HAP-1 (cell line): ENCODE measurements at regions not wholly inside any gene's neighbourhood (a gene's known extent, or its start where the extent isn't known, plus 50 kb on each side); places are given as distances from the start of the nearest gene placed in this dataset.
A peak's percentile ranks its signal among the peaks of the same experiment; 100 is the strongest.

Experiments
- DNase-seq, 2 experiments: peaks; one replicate each; pipeline ENCODE4 v3.0.0-alpha.2; 2016 to 2020; ENCODE audit warnings: low spot score in 2 of 2
- H3K27me3 ChIP-seq: fragments of 250-450 bp; sonication (Bioruptor Pico); 2 replicates; pipeline ENCODE4 v1.5.1; 2020; ENCODE audit warnings: low read depth, mild to moderate bottlenecking, moderate library complexity
- H3K36me3 ChIP-seq: fragments of 250-450 bp; sonication (Bioruptor Pico); replicated peaks from 2 replicates; pipeline ENCODE4 v1.5.1; 2020; ENCODE audit warnings: mild to moderate bottlenecking
- H3K4me1 ChIP-seq: fragments of 250-450 bp; sonication (Bioruptor Pico); 2 replicates; pipeline ENCODE4 v1.5.1; 2020; ENCODE audit warnings: mild to moderate bottlenecking
- H3K4me3 ChIP-seq: fragments of 250-450 bp; sonication (Bioruptor Pico); 2 replicates; pipeline ENCODE4 v1.5.1; 2020; ENCODE audit warnings: mild to moderate bottlenecking, moderate library complexity
- H3K9me3 ChIP-seq: fragments of 250-450 bp; sonication (Bioruptor Pico); 2 replicates; pipeline ENCODE4 v1.5.1; 2020; ENCODE audit warnings: mild to moderate bottlenecking, moderate library complexity
- in situ Hi-C: fragments of 300-500 bp; cut with MboI; formaldehyde crosslinking; loops from 3 replicates; pipeline ENCODE4 v1.14.3; 2020; ENCODE audit warnings: low sequenced_read_pairs, inconsistent platforms, mixed read lengths

DNA sequence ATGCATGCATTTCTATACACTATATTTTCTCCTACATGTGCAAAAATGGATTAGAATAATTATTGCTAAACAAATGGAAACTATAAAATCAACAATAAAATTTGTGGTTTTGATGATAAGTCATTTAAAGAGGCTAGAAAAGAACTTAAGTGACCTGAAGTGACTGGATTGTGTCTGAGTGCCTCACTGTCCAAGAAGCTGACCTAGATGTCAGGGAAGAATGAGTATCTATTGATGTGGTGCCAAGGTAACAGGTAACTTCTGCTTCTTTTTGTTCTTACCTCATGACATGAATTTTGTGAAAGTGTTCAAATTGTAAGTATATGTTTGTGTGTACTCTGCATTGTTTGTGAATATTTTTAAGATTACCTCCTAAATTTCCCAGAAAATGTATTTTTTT lies 1623.9 kb upstream of the ACVR2A start:
- peaks cover 4% of the 10 kb centered on the region for H3K4me1 ChIP-seq
- in situ Hi-C loops: no loop called here
- H3K4me3 ChIP-seq: no peak overlapping the region
- no peaks in the 10 kb centered on the region for H3K27me3 ChIP-seq
- no peaks in the 10 kb centered on the region for H3K36me3 ChIP-seq
- peak in 1 of 2 experiments; percentile 15 for DNase-seq
- no peaks in the 10 kb centered on the region for H3K9me3 ChIP-seq

GRCh38 chr2:146214394-146214929 lies 1630.4 kb upstream of the ACVR2A start:
- H3K4me1 ChIP-seq: no peaks in the 10 kb centered on the region
- in situ Hi-C loops: no loop called here
- DNase-seq: no peak

DNA sequence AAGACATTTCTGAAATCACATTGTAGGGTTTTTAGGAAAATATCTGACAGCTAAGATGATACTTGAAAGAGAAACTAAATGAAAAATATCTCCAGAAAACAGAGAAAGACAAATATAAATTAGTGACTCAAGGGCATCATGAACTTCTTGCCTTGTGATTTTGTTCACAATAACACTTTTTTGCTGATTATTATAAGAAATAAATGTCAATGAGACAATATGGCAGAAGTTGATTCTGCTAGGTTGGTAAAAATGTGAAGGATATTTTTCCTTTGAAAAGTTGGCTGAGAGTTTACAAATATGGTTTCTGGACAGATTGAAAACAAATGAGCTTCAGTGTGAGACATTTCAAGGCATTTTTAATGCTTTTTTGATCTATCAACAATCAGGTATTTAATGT lies 1631.2 kb upstream of the ACVR2A start:
- H3K4me3 ChIP-seq: no peak overlapping the region
- no peaks in the 10 kb centered on the region for H3K27me3 ChIP-seq
- DNase-seq: no peak
- H3K4me1 ChIP-seq: no peaks in the 10 kb centered on the region
- no peaks in the 10 kb centered on the region for H3K36me3 ChIP-seq
- in situ Hi-C loops: no loop called here
- no peaks in the 10 kb centered on the region for H3K9me3 ChIP-seq

More at GRCh38 chr2:146214394-146214929, 1630.4 kb upstream of the ACVR2A start:
- no peak overlapping the region for H3K4me3 ChIP-seq
- H3K27me3 ChIP-seq: no peaks in the 10 kb centered on the region
- H3K9me3 ChIP-seq: no peaks in the 10 kb centered on the region
- H3K36me3 ChIP-seq: no peaks in the 10 kb centered on the region

DNA sequence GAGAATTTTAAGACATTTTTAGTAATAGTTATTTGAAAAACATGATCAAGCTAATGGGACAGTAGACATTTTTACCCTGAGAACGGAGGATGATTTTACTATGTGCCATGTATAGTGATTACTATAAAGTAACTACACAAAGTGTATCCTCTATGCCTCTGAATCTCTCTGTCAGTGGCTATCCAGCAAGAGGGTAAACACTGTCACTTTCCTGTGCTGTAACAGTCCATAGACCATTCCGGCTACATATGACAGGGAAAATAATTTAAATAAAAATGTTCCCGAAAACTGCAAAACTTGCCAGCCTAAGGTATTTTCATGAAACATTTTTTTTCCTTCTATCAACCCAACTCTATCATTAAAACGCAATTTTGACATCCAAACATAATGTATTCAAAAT lies 1632.2 kb upstream of the ACVR2A start:
- Histone ChIP-seq H3K27me3 (no peaks in the 10 kb centered on the region), H3K36me3 (no peaks in the 10 kb centered on the region), H3K4me1 (peaks cover 4% of the 10 kb centered on the region), H3K9me3 (no peaks in the 10 kb centered on the region), H3K4me3 (no peak overlapping the region)
- in situ Hi-C loops: no loop called here
- no peak for DNase-seq

DNA sequence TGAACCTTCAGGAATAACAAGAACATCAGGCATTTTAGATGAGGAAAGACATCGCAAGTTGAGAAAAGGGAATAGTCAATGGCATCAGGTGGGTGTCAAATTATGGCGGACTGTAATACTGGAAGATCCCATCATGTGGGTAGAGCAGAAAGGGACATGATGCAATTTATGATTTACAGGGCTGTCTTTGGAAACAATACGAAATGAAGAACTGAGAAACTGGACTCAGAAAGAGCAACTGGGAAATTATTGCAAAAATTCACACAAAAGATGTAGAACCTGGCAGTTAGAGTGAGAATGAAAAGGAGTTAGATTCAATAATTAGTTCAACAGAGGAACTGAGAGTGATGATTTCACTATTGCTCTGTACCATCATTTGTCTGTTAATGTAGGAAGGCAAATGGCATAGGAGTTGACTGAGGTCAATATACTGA lies 1635.0 kb upstream of the ACVR2A start:
- no peaks in the 10 kb centered on the region for H3K9me3 ChIP-seq
- no peak overlapping the region for H3K4me3 ChIP-seq
- DNase-seq: no peak
- no peaks in the 10 kb centered on the region for H3K36me3 ChIP-seq
- in situ Hi-C loops: no loop called here
- peaks cover 4% of the 10 kb centered on the region for H3K4me1 ChIP-seq
- no peaks in the 10 kb centered on the region for H3K27me3 ChIP-seq

DNA sequence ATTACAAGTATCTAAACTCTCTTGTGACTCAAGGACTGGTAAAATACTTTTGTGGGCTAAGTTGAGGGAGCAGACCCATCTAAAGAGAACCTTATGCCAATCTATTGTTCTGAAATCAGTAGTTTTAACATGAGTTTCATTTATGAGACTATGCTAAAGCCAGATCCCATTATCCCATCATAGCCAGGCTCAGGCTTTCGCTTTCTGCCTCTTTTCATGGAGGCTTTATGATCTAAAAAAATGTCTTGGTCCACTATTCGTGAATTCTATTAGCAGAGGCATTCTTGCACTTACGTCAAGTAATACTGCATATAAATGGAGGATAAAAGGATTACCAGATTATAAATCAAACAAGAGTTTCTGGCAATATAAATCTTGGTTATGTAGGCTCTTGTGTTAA lies 1636.9 kb upstream of the ACVR2A start:
- Histone ChIP-seq H3K27me3 (no peaks in the 10 kb centered on the region), H3K4me1 (peaks cover 4% of the 10 kb centered on the region), H3K4me3 (no peak overlapping the region), H3K9me3 (no peaks in the 10 kb centered on the region), H3K36me3 (no peaks in the 10 kb centered on the region)
- peak; percentile 27 to 76 for DNase-seq
- in situ Hi-C loops: no loop called here

DNA sequence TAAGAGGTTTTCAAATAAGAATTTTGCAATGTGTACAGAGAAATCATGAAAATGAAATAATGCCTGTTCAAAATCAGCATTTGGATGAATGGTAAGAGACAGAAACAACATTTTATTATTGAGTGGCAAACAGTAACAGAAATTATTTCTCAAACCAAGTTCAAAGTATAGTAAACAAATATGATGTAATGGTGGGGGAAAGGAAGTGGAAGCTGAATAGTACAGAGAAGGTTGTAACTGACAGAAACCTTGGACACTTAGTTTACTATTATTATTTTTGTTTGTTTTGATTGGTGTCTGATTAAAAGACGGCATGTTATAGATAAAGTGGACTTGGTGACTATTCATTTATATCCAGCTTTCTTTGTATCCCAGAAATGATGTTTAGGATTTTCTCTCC lies 1637.4 kb upstream of the ACVR2A start:
- H3K27me3 ChIP-seq: no peaks in the 10 kb centered on the region
- no peak overlapping the region for H3K4me3 ChIP-seq
- in situ Hi-C loops: no loop called here
- no peaks in the 10 kb centered on the region for H3K36me3 ChIP-seq
- no peak for DNase-seq
- H3K9me3 ChIP-seq: no peaks in the 10 kb centered on the region
- H3K4me1 ChIP-seq: peaks cover 4% of the 10 kb centered on the region

DNA sequence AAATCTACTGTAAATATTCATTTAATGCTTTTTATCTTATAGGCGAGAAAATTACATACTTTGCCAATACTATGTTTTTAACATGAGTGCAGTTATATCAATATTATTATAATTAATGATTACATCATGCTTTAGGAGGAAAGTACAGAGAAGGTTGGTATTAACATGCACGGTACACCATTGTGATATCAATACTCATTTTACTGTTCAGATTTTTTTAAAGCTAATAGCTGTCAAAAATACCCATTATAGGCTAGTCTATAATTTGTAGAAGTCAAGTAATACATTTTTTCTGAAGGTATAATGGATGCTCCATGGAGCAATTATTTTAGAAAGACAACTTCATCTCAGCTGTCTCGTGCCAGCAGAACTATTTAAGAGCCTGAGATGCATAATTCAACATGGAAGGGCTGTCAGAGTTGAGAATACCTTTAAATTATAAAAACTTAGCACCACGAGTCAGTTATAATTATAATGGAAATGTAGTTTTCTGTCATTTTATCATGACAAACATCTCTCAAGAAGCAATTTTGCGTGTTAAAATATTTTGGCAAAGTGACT lies 1641.7 kb upstream of the ACVR2A start:
- DNase-seq: no peak
- Histone ChIP-seq H3K4me3 (no peak overlapping the region), H3K4me1 (peaks cover under 1% of the 10 kb centered on the region), H3K9me3 (no peaks in the 10 kb centered on the region), H3K27me3 (no peaks in the 10 kb centered on the region), H3K36me3 (no peaks in the 10 kb centered on the region)
- in situ Hi-C loops: no loop called here

GRCh38 chr2:146193619-146194018 lies 1651.2 kb upstream of the ACVR2A start:
- in situ Hi-C loops: no loop called here
- no peaks in the 10 kb centered on the region for H3K4me1 ChIP-seq
- no peak overlapping the region for H3K4me3 ChIP-seq
- DNase-seq: no peak
- no peaks in the 10 kb centered on the region for H3K9me3 ChIP-seq
- no peaks in the 10 kb centered on the region for H3K27me3 ChIP-seq
- H3K36me3 ChIP-seq: no peaks in the 10 kb centered on the region

DNA sequence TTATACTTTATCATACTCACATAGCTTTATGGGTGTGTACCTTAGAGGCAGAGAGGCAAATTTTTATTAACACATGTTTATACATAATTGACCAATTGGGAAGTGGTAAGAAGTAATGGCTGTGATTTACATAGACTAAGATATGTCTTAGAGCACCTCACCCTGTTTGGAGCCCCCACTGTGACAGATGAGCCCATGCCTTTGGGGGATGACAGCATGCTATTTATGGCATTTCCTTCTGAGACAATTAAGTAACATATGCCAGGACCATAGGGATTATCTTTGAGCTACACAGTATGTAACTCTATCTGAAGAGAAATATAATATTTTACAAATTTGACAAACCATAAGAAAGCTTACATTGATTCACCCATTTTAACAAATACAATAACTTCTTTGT lies 1655.3 kb upstream of the ACVR2A start:
- no peaks in the 10 kb centered on the region for H3K27me3 ChIP-seq
- no peaks in the 10 kb centered on the region for H3K9me3 ChIP-seq
- in situ Hi-C loops: no loop called here
- no peak overlapping the region for H3K4me3 ChIP-seq
- no peaks in the 10 kb centered on the region for H3K36me3 ChIP-seq
- no peaks in the 10 kb centered on the region for H3K4me1 ChIP-seq
- no peak for DNase-seq

GRCh38 chr2:146173934-146174333 lies 1654.0 kb upstream of the ZEB2 start:
- no peaks in the 10 kb centered on the region for H3K9me3 ChIP-seq
- DNase-seq: no peak
- H3K27me3 ChIP-seq: no peaks in the 10 kb centered on the region
- no peaks in the 10 kb centered on the region for H3K4me1 ChIP-seq
- in situ Hi-C loops: no loop called here
- no peak overlapping the region for H3K4me3 ChIP-seq
- H3K36me3 ChIP-seq: no peaks in the 10 kb centered on the region

GRCh38 chr2:146161256-146161882 lies 1641.5 kb upstream of the ZEB2 start:
- no peak overlapping the region for H3K4me3 ChIP-seq
- no peaks in the 10 kb centered on the region for H3K4me1 ChIP-seq
- in situ Hi-C loops: no loop called here
- no peaks in the 10 kb centered on the region for H3K9me3 ChIP-seq
- H3K27me3 ChIP-seq: no peaks in the 10 kb centered on the region
- no peak for DNase-seq
- no peaks in the 10 kb centered on the region for H3K36me3 ChIP-seq

DNA sequence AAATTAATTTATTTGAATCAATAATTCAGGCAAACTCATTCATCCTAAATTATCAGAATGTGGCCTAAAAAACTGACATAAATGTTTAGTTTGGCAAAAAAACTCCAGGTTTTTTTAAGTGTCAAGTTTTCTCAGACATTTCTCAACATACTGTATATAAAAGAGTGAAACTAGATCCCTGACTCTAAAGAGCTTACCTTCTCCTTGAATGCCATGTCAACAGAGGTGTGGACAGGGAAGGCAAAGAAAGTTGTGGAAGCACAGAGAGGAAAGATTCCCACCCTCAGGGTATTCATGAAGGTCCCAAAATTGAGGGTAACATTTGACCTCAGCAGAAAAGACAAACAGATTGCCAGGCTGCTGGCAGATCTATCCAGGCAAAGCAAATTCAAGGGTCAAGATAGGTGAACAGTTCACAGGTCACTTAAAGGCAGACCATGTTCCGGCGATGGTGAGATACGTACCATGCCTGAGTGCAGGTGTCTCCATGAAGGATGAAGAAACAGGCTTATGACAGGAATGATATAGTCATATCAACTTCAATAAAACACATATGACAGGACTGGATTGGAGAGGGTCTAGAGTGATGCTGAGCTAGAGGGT lies 1638.3 kb upstream of the ZEB2 start:
- Histone ChIP-seq H3K4me1 (no peaks in the 10 kb centered on the region), H3K4me3 (no peak overlapping the region), H3K9me3 (no peaks in the 10 kb centered on the region), H3K27me3 (no peaks in the 10 kb centered on the region), H3K36me3 (no peaks in the 10 kb centered on the region)
- DNase-seq: no peak
- in situ Hi-C loops: no loop called here

DNA sequence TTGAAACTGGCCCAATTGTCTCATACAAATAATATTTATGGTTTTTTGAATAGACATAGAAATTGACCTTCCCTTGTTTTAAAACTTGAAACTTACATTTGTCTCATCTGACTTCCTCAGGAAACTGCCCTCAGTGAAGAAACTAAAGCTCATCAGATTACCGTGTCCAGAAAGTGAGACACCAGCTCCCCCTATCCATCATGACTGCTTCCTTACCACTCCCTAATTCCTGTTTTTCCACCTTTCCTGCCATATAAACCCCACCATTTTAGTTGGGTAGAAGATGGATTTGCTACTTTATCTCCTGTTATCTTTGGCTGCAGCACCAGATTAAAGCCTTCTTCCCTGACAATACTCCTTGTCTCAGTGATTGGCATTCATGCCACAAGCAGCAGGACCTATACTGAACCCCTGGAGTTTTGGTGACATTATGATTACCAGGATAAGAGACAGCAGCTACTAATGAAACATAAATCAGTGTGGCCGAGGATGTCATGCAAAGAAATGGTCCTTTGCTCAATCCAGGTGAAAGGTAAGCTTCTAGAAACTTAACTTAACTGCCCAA lies 1627.6 kb upstream of the ZEB2 start:
- in situ Hi-C loops: no loop called here
- no peak overlapping the region for H3K4me3 ChIP-seq

More for the DNA sequence above, 1627.6 kb upstream of the ZEB2 start:
- no peak for DNase-seq
- H3K4me1 ChIP-seq: no peaks in the 10 kb centered on the region
- H3K9me3 ChIP-seq: 0 out of 2 replicates have a peak, but pooled peaks cover 3% of the 10 kb centered on the region
- no peaks in the 10 kb centered on the region for H3K27me3 ChIP-seq
- H3K36me3 ChIP-seq: no peaks in the 10 kb centered on the region
